HG03103 (cell line): ENCODE measurements at regions not wholly inside any gene's neighbourhood (a gene's known extent, or its start where the extent isn't known, plus 50 kb on each side); places are given as distances from the start of the nearest gene placed in this dataset.

Experiments
- ATAC-seq: cut with Tn5 transposase; IDR thresholded peaks from one replicate; pipeline ENCODE4 v1.9.1; 2021; ENCODE audit warnings: low read depth; ENCODE audit not compliant: unreplicated experiment

DNA sequence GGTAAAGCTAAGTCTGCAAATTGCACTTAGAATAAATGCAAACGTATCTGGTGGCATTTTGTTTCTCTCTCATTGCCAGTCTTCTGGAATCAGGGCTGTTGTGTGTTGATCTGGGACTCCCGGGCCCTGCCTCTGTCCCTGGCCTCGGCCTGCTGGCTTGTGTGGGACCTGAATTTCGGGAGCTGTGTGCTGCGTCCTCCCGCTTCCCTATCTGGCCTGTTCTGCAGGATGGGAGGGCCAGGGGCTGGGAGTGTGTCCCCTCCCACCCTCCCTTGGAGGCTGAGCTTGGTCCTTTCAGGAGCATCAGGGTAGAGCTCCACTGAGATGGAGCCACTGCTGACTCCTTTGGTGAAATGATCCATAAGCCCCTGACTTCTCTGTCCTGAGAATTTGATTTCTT, 118.5 kb downstream of the ACKR3 start:
- ATAC-seq, result no peak

DNA sequence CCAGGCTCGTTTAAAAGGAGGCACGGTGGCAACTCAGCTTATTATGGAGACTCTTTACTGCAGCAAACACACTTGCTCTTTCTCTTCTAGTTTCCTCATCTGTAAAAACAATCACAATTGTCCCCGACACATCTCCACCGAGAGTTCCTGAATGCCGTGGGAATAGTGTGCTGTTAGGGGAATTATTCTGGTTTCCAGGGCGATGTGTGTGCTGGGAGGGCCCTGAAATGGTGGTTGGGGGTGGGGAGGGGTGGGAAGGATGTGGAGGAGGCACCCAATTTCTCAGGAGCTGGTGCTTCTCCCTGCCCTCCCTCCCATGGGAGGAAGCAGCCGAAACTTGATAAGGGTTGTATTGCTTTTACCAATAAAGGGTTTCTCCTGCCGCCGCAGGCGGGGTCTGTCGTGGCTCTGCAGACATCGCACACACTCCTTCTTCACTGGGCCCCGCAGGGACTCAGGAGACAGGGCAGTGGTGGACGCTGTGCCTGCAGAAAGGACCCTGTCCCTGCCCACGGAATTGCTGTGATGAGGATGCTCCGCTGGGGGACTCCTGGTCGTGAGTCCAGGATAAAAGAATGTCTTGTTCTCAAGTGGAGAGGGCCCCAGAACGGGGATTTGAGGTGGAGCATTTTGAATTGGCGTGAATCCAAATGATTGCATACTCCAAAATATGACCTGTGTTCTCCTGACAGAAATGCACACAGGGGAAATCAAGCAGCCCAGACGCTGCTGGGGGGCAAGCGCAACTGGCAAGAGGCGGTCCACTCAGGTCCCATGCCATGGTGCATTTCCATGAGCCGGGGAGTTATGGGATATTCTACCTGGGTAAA, 119.2 kb downstream of the ACKR3 start:
- no peak for ATAC-seq

- ATAC-seq, result no peak
Measured at GRCh38 chr2:236689393-236689700, 119.7 kb downstream of the ACKR3 start.

DNA sequence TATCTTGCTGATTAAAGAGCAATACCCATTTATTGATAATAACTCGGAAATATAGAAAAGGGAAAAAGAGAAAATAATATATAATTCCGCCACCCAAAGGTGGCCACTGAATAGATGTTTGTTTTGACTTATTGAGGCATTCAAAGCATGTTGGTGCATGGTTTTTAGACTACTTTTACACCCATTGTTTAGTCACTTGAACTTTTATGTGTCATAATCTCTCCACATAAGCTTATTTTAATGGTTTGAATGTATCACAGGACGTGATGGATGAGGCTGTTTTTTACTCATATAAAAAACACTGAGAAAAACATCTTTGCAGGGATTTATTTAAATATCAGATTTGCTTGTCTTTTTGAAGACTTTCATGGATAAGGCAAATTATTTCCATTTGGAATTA, 120.4 kb downstream of the ACKR3 start:
- ATAC-seq, result no peak

DNA sequence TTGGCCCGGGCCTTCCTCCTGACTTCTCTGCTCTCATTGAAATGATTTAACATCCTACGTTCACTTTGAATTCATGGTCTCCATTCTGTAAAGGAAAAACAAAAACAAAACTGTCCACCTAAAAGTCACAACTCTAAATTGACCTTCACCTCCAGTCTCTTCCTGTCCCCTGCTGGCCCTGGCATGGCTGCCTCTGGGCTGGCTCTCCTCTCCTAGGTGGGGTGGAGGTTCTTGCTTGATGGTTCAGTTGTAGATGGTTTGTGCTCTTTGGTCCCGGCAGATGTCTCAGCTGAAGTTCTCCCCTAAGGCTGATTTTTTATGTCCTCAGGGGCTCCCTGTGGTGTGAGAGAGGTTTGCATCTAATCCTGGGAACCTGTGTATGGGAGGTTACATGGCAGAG, 121.1 kb downstream of the ACKR3 start:
- ATAC-seq, result no peak

GRCh38 chr2:236691799-236692167, 122.2 kb downstream of the ACKR3 start:
- no peak for ATAC-seq

DNA sequence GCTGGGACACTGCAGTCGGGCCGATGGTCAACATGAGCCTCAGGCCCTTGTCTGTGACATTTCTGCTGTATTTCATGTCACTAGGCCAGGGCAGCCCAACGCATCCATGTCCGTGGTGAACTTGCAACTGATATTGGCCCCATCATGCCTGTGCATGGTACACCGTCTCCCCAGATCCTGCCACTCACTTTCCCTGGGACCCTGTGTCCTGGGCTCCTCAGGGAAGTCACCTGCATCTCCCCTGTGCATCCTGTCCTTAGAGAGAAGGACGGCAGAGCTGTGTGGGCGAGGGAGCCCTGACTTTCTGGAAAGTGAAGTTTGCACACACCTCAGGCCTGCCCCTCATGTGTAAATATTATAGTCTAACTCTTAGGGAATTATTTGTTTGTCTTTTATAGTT, 123.3 kb downstream of the ACKR3 start:
- ATAC-seq, result no peak

DNA sequence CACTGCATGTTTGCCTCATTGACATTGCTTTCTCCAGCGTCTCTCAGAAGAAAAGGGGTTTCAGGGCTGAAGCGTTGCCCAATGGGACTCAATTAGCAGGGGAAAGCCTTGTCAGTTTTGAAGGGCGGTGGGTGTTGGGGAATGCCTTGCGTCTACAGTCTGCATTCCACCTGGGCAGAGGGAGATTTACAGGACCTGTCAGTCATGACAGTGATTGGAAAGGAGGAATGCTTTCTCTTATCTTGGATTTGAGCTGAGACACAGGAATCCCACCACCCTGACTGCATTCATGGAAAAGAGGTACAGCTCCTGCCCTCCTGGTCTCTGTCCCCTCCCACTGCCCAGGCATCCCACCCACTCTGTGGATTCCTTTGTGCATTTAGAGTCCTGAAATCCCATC, 123.9 kb downstream of the ACKR3 start:
- no peak for ATAC-seq

- no peak for ATAC-seq
Measured at GRCh38 chr2:236694146-236694888, 124.7 kb downstream of the ACKR3 start.

- ATAC-seq, result no peak
Measured at GRCh38 chr2:236696834-236697233, 127.2 kb downstream of the ACKR3 start.

DNA sequence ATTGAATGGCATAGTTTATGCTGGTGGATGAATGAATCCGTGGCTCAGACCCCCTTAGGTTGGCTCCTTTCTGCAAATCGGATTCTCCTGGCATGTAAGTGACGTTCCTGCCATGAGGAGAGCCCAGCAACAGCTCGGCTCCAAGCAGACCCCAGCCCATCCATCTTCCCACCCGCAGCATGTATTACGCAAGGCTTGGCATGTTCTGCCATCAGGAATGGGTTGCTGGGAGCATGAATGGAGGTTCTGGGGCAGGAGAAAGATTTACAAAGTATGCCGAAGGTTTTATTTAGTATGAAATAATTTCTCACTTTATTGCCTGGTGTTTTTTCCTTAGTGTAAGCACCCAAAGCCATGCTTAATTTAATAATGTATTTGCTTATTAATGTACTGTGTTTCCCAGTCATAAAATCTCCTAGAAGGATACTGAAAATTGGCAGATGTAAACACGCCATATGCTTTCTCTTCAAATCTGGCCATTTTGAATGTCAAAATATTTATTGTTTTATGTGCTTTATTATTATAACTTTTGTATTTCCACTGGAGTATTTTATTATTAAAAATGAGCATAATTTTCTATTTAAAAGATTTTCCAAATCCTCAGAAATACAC, 128.5 kb downstream of the ACKR3 start:
- no peak for ATAC-seq

DNA sequence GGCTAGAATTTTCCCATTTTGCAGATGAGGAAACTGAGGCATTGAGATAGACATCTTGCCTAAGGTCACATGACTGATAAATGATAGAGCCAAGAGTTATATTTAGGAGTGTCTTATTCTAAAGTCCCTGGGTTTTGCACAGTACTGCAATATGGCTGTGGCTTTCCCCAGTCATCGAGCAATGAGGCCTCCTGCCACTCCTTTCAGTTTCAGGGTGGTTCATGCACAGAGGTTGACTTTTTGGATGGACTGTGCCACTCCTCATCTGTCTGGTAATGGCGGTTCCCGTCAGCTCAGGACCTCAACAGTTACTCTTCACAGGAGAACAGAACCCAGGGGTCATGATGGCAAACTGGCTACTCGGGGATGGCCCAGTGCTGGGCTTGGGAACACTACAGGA, 131.1 kb downstream of the ACKR3 start:
- no peak for ATAC-seq

DNA sequence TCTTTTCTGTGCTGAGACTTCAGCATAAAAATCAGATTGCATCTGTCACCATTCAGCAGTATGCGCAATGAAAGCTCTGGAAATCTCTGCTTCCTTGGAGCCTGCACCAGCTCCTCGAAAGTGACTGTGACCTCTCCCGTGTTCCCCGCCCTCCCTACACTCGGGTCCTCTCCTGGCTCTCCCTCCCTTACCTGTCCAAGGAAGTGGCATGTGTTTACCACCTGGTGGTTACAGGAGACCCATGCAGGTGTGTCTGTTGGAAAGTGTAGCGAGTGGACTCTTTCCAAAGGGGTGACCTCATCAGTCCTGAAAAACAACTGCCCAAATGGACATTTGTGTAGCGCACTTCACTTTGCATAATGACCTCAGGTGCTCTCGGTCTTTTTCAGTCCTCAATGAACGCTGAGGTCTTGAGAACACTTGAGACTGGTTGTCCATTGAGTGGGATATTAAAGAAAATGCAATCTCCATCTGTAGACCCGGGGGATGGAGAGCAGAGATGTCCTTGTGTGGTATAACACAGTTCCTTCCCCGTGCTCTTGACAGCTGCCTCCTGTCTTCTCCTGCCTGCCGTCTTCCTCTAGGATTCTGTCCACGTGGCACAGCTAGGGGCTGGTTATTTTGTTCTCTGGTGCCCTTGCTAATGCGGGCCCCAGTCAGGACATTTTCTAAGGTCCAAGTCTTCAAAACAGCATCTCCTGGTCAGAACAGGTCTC, 133.2 kb downstream of the ACKR3 start:
- ATAC-seq, result no peak

GRCh38 chr2:236703373-236703709, 133.7 kb downstream of the ACKR3 start:
- no peak for ATAC-seq

- no peak for ATAC-seq
Measured at GRCh38 chr2:236703906-236704305, 134.3 kb downstream of the ACKR3 start.

- ATAC-seq, result no peak
Measured at GRCh38 chr2:236704887-236705286, 135.3 kb downstream of the ACKR3 start.

DNA sequence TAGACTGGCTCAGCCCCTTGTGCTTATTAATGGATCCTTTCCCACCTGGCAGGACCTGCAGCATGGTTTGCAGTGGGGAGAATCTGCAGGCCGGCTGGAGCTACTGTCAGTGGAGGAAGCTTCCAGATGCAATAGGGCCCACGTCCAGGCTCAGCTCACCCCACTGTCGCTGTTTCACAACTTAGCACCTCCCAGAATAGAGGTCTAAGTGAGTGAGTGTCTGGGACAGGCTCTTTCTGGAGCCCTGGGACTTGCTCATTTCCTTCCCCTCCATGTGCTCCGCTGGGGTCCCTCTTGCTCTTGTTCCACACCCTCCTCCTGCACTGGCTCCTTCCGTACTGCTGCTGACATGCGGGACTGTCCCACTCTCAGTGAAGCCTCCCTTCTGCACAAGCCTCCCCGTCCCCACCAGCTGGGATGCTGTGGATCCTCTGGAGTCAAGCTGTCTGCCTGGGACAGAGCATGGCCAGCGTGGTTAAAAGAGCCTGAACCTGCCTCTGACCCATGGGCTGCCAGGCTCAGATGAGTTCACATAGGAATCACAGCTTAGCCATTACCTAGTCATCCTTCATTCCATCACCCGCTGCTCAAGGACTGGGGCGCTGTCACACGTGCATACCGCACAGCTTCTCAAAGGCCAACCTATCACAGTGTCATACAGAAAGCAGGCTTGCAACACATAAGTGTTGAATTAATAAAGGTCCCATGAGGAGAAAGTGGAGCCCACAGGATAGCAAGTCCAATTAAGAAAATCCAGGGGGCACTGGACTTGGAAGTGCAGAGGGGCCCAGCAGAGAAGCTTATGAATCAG, 135.9 kb downstream of the ACKR3 start:
- ATAC-seq, result no peak

- ATAC-seq, result no peak
Measured at GRCh38 chr2:236706288-236706687, 136.7 kb downstream of the ACKR3 start.

GRCh38 chr2:236706803-236707202, 137.2 kb downstream of the ACKR3 start:
- ATAC-seq, result no peak

GRCh38 chr2:236711440-236711839, 141.8 kb downstream of the ACKR3 start:
- ATAC-seq, result no peak

DNA sequence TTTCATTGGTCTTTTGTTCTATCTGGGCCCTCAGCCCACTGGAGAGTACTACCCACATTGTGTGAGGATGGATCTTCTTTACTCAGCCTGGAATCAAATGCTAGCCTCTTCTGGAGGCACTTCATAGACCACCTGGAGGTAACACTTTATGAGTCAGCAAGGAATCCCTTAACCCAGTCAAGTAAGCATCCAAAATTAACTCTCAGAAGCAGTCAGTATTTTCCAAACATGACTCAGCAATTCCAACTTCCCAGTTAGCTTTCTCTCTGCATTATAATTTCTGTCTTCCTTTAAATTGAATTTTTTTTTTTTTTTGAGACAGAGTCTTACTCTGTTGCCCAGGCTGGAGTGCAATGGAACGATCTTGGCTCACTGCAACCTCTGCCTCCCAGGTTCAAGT, 142.7 kb downstream of the ACKR3 start:
- no peak for ATAC-seq
